Limb (tissue), 2 donors: ENCODE measurements at regions not wholly inside any gene's neighbourhood (a gene's known extent, or its start where the extent isn't known, plus 50 kb on each side); places are given as distances from the start of the nearest gene placed in this dataset.
A peak's percentile ranks its signal among the peaks of the same experiment; 100 is the strongest.
"Not testable (repeated sequence)": the region's sequence is repeated elsewhere in the genome, so short reads cannot be mapped to it uniquely, and the experiment has no call there.

Experiments
- DNase-seq, 2 donors: peaks; one replicate each; pipeline ENCODE4 v3.0.0-alpha.2; 2016; ENCODE audit errors: extremely low spot score in 2 of 2

- DNase-seq: no peak
Observed at GRCh38 chr4:81737865-81738559, 266.3 kb upstream of the RASGEF1B start.

- no peak for DNase-seq
Observed at GRCh38 chr4:81736324-81736723, 264.6 kb upstream of the RASGEF1B start.

- DNase-seq: no peak
Observed at GRCh38 chr4:81732980-81733379, 261.3 kb upstream of the RASGEF1B start.

GRCh38 chr4:81724925-81725329 lies 253.2 kb upstream of the RASGEF1B start:
- DNase-seq: no peak

- DNase-seq: no peak
Observed at GRCh38 chr4:81723927-81724587, 252.3 kb upstream of the RASGEF1B start.

- DNase-seq: peak in 1 of 2 donors; percentile 22
Observed at GRCh38 chr4:81723019-81723884, 251.5 kb upstream of the RASGEF1B start.

GRCh38 chr4:81722290-81722851 lies 250.7 kb upstream of the RASGEF1B start:
- peak; percentile 21 to 58 for DNase-seq

- no peak for DNase-seq
Observed at GRCh38 chr4:81715757-81716156, 244.1 kb upstream of the RASGEF1B start.

- not testable (repeated sequence) for DNase-seq
Observed at GRCh38 chr4:81715357-81715756, 243.7 kb upstream of the RASGEF1B start.

- no peak for DNase-seq
Observed at GRCh38 chr4:81714291-81714690, 242.6 kb upstream of the RASGEF1B start.

- no peak for DNase-seq
Observed at GRCh38 chr4:81712714-81713113, 241.0 kb upstream of the RASGEF1B start.

- DNase-seq: peak in 1 of 2 donors; percentile 58
Observed at GRCh38 chr4:81704461-81704860, 232.8 kb upstream of the RASGEF1B start.

- DNase-seq: no peak
Observed at GRCh38 chr4:81700189-81700588, 228.5 kb upstream of the RASGEF1B start.

GRCh38 chr4:81698538-81699296 lies 227.0 kb upstream of the RASGEF1B start:
- DNase-seq: no peak

GRCh38 chr4:81694176-81694913 lies 222.6 kb upstream of the RASGEF1B start:
- DNase-seq: no peak

- DNase-seq: no peak
Observed at GRCh38 chr4:81690871-81691270, 219.2 kb upstream of the RASGEF1B start.

GRCh38 chr4:81688085-81688484 lies 216.4 kb upstream of the RASGEF1B start:
- no peak for DNase-seq

GRCh38 chr4:81687471-81687870 lies 215.8 kb upstream of the RASGEF1B start:
- no peak for DNase-seq

GRCh38 chr4:81685104-81685503 lies 213.4 kb upstream of the RASGEF1B start:
- no peak for DNase-seq

GRCh38 chr4:81684352-81684751 lies 212.6 kb upstream of the RASGEF1B start:
- DNase-seq: no peak
